Spleen (tissue), 7 donors: ENCODE measurements at regions not wholly inside any gene's neighbourhood (a gene's known extent, or its start where the extent isn't known, plus 50 kb on each side); places are given as distances from the start of the nearest gene placed in this dataset.

Source experiments
- POLR2A ChIP-seq, 3 donors: fragments of 450-650 bp; IDR thresholded peaks; one replicate each; pipeline ENCODE4 v1.5.1; 2017; ENCODE audit warnings: antibody characterized with exemption in 3 of 3, mild to moderate bottlenecking in 1 of 3
- TF ChIP-seq, protein P1 (sequence below), 11 experiments: fragments of 200-600 bp in 7 of 11; fragments of 450-650 bp in 4 of 11; sonication (generic) in 4 of 11; IDR thresholded peaks in 8 of 11; conservative IDR thresholded peaks in 3 of 11; 1 replicate in 7 of 11; 2 replicates in 4 of 11; pipeline versions ENCODE4 v1.4.0 to v1.8.0; 2016 to 2021; ENCODE audit warnings: antibody characterized with exemption in 11 of 11, inconsistent platforms in 4 of 11, mild to moderate bottlenecking in 1 of 11
- donor health status: DM: no; HTN: no; CAD: no; lungs with moderate emphysema.
- donor health status: DM: no; HTN: no; CAD: no.
- donor health status: DM: no; HTN: no; CAD: no.

DNA sequence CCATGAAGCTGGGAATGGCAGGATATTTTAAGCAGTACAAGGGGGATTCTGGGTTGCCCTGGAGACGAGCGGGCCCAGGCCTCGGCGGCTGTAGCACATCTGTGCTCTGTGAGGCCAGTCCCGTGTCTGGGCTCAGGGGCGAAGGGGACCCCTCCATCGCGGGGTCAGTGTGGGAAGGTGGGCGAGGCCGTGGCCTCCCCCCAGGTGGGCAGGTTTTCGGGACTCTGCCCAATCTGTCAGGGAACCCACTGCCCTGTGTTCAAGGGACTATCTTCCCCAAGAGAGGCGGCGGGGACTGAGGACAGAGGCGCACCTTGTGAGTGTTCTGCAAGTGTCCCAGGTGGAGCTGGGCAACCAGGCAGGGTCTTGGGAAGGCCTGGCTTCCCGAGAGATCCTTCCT, 336.6 kb downstream of the CTTN start:
- TF ChIP-seq, protein P1, sequence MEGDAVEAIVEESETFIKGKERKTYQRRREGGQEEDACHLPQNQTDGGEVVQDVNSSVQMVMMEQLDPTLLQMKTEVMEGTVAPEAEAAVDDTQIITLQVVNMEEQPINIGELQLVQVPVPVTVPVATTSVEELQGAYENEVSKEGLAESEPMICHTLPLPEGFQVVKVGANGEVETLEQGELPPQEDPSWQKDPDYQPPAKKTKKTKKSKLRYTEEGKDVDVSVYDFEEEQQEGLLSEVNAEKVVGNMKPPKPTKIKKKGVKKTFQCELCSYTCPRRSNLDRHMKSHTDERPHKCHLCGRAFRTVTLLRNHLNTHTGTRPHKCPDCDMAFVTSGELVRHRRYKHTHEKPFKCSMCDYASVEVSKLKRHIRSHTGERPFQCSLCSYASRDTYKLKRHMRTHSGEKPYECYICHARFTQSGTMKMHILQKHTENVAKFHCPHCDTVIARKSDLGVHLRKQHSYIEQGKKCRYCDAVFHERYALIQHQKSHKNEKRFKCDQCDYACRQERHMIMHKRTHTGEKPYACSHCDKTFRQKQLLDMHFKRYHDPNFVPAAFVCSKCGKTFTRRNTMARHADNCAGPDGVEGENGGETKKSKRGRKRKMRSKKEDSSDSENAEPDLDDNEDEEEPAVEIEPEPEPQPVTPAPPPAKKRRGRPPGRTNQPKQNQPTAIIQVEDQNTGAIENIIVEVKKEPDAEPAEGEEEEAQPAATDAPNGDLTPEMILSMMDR (IDR thresholded peaks at IDR 0.05 in 8 of 11, conservative IDR thresholded peaks at IDR 0.05 in 3 of 11), result no peak
- no peak for TF ChIP-seq POLR2A (IDR thresholded peaks at IDR 0.05)
